ENCODE measurements at regions not wholly inside any gene's neighbourhood (a gene's known extent, or its start where the extent isn't known, plus 50 kb on each side); places are given as distances from the start of the nearest gene placed in this dataset.

DNA sequence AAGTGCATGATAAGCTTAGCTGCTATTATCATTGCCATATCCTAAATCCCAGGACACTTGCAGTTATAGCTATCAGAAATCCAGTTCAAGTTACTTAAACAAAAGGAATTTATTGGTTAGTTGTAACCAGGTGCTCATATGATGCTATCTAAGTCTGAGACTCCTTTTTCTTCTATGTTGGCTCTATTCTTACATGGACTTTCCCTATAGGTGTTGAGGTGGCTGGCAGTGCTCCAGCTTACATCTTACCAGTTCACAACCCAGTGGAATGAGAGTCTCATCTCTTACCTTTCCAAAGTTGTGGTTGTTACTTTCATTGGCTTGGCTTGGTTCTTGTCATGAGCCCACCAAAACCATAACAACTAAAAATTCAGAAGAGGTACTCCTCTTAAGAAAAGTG lies 94.6 kb downstream of the DACT1 start:
- ChIA-PET POLR2A (no interaction called here), CTCF (no interaction called here)
- TF ChIP-seq, protein P1, sequence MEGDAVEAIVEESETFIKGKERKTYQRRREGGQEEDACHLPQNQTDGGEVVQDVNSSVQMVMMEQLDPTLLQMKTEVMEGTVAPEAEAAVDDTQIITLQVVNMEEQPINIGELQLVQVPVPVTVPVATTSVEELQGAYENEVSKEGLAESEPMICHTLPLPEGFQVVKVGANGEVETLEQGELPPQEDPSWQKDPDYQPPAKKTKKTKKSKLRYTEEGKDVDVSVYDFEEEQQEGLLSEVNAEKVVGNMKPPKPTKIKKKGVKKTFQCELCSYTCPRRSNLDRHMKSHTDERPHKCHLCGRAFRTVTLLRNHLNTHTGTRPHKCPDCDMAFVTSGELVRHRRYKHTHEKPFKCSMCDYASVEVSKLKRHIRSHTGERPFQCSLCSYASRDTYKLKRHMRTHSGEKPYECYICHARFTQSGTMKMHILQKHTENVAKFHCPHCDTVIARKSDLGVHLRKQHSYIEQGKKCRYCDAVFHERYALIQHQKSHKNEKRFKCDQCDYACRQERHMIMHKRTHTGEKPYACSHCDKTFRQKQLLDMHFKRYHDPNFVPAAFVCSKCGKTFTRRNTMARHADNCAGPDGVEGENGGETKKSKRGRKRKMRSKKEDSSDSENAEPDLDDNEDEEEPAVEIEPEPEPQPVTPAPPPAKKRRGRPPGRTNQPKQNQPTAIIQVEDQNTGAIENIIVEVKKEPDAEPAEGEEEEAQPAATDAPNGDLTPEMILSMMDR (IDR thresholded peaks at IDR 0.05; ENCODE audit: insufficient read depth in 1 of 2, low read depth in 1 of 2, low read length in 1 of 2, severe bottlenecking in 1 of 2, unreplicated experiment in 1 of 2), result no peak
- intact Hi-C loops (cut with micrococcal nuclease; ENCODE audit: unreplicated experiment), result no loop called here
- Mint-ChIP-seq H3K4me3 (ENCODE audit: unreplicated experiment) (no peak overlapping the region), H3K36me3 (ENCODE audit: insufficient read depth, unreplicated experiment) (no peaks in the 10 kb centered on the region), H3K27ac (ENCODE audit: unreplicated experiment) (no peak overlapping the region), H3K27me3 (ENCODE audit: insufficient read depth, unreplicated experiment) (peaks cover 9% of the 10 kb centered on the region), H3K9me3 (ENCODE audit: unreplicated experiment) (no peaks in the 10 kb centered on the region), H3K4me1 (ENCODE audit: low read depth, unreplicated experiment) (no peaks in the 10 kb centered on the region)
- H3K4me1 ChIP-seq, result no peaks in the 10 kb centered on the region
- DNase-seq, result no peak
- H3K27me3 ChIP-seq (replicated peaks; ENCODE audit: control insufficient read depth, insufficient read depth, low read length), result no peaks in the 10 kb centered on the region
- H3K36me3 ChIP-seq (ENCODE audit: control insufficient read depth, insufficient read depth, low read length), result no peaks in the 10 kb centered on the region
- no TSS peak for BruUV-seq (replicated peaks)
- no peaks in the 10 kb centered on the region for H3K9me3 ChIP-seq
- no peak overlapping the region for H3K4me3 ChIP-seq (ENCODE audit: low read depth, low read length)

DNA sequence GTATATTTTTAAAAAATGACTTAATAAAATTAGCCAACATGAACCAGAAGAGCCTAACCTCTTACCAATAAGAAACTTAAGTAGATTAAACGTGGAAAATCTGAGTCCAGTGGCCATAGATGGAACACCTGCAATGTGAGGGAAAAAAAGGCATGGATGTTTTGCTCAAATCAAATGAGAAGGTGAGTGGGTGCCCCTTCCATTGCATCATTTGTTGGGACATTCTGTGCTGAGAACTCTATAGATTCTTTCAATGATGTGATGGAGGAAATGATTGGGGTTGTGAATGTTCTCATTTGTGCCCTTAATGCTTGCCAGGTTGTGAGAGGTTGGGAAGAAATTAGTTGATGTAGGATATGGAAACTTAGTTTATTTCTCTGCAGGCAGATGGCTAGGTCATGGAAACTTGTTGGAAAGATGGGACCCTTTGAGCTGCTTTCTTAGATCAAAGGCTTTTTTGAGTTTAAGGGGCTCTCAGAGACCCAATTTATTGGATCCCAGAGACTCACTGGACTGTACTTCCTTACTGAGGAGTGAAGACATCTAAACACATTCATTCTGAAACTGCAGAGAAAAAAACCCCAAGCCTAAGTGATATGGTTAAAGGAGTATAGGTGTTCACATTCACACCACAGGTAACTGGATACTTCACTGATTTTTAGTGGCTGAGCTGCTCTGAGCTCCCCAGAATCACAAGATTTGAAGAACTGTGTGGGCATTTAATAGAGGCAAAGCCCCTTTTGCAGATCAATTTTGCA lies 95.9 kb downstream of the DACT1 start:
- CTCF ChIA-PET, result no interaction called here
- intact Hi-C loops (cut with micrococcal nuclease; ENCODE audit: unreplicated experiment), result no loop called here

DNA sequence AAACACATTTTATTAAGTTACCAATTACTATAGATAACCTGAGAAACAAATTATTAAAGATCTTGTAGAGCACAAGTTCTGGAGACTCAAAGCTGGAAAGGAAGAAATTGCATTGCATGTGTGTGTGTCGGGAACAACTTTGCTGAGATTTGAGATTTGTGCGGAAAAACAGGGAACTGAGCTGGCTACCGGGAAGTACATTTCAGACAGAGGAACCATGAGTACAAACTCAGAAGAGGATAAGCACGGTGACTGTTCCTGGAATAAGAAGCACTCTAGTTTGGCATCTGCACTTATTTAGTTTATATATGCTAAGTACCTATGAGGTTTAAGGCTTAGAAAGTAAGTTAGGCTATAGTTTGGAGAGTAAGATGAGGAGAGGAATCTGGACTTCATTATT lies 97.8 kb downstream of the DACT1 start:
- H3K9me3 ChIP-seq, result no peaks in the 10 kb centered on the region
- intact Hi-C loops (cut with micrococcal nuclease; ENCODE audit: unreplicated experiment), result no loop called here
- H3K4me1 Mint-ChIP-seq (ENCODE audit: low read depth, unreplicated experiment), result no peaks in the 10 kb centered on the region
- no peaks in the 10 kb centered on the region for H3K9me3 Mint-ChIP-seq (ENCODE audit: unreplicated experiment)
- no peak overlapping the region for H3K4me3 Mint-ChIP-seq (ENCODE audit: unreplicated experiment)
- TF ChIP-seq, protein P1 (IDR thresholded peaks at IDR 0.05; ENCODE audit: insufficient read depth in 1 of 2, low read depth in 1 of 2, low read length in 1 of 2, severe bottlenecking in 1 of 2, unreplicated experiment in 1 of 2), result no peak
- no peaks in the 10 kb centered on the region for H3K27me3 ChIP-seq (replicated peaks; ENCODE audit: control insufficient read depth, insufficient read depth, low read length)
- no TSS peak for BruUV-seq (replicated peaks)
- no peaks in the 10 kb centered on the region for H3K36me3 Mint-ChIP-seq (ENCODE audit: insufficient read depth, unreplicated experiment)
- peaks cover 13% of the 10 kb centered on the region for H3K27me3 Mint-ChIP-seq (ENCODE audit: insufficient read depth, unreplicated experiment)
- H3K27ac Mint-ChIP-seq (ENCODE audit: unreplicated experiment), result no peak overlapping the region
- H3K4me1 ChIP-seq, result no peaks in the 10 kb centered on the region
- ChIA-PET CTCF (no interaction called here), POLR2A (no interaction called here)
- H3K36me3 ChIP-seq (ENCODE audit: control insufficient read depth, insufficient read depth, low read length), result no peaks in the 10 kb centered on the region
- no peak for DNase-seq
- no peak overlapping the region for H3K4me3 ChIP-seq (ENCODE audit: low read depth, low read length)

More for the DNA sequence above, 95.9 kb downstream of the DACT1 start:
- H3K36me3 ChIP-seq (ENCODE audit: control insufficient read depth, insufficient read depth, low read length), result no peaks in the 10 kb centered on the region
- H3K4me1 Mint-ChIP-seq (ENCODE audit: low read depth, unreplicated experiment), result no peaks in the 10 kb centered on the region
- no peaks in the 10 kb centered on the region for H3K27me3 ChIP-seq (replicated peaks; ENCODE audit: control insufficient read depth, insufficient read depth, low read length)
- DNase-seq, result no peak
- no peak overlapping the region for H3K4me3 Mint-ChIP-seq (ENCODE audit: unreplicated experiment)
- TF ChIP-seq, protein P1 (IDR thresholded peaks at IDR 0.05; ENCODE audit: insufficient read depth in 1 of 2, low read depth in 1 of 2, low read length in 1 of 2, severe bottlenecking in 1 of 2, unreplicated experiment in 1 of 2), result no peak
- H3K36me3 Mint-ChIP-seq (ENCODE audit: insufficient read depth, unreplicated experiment), result no peaks in the 10 kb centered on the region
- BruUV-seq (replicated peaks), result no TSS peak
- no peak overlapping the region for H3K4me3 ChIP-seq (ENCODE audit: low read depth, low read length)
- no peaks in the 10 kb centered on the region for H3K9me3 Mint-ChIP-seq (ENCODE audit: unreplicated experiment)
- POLR2A ChIA-PET, result no interaction called here
- H3K27me3 Mint-ChIP-seq (ENCODE audit: insufficient read depth, unreplicated experiment), result peaks cover 9% of the 10 kb centered on the region
- no peaks in the 10 kb centered on the region for H3K4me1 ChIP-seq
- no peak overlapping the region for H3K27ac Mint-ChIP-seq (ENCODE audit: unreplicated experiment)
- H3K9me3 ChIP-seq, result no peaks in the 10 kb centered on the region
